CD4-positive, alpha-beta T cell treated with Interleukin-6 for 4 hours (primary cell): ENCODE measurements at regions not wholly inside any gene's neighbourhood (a gene's known extent, or its start where the extent isn't known, plus 50 kb on each side); places are given as distances from the start of the nearest gene placed in this dataset.

Experiments used
- DNase-seq: peaks from one replicate; pipeline ENCODE4 v3.0.0-alpha.2; 2020; ENCODE audit warnings: mixed read lengths

DNA sequence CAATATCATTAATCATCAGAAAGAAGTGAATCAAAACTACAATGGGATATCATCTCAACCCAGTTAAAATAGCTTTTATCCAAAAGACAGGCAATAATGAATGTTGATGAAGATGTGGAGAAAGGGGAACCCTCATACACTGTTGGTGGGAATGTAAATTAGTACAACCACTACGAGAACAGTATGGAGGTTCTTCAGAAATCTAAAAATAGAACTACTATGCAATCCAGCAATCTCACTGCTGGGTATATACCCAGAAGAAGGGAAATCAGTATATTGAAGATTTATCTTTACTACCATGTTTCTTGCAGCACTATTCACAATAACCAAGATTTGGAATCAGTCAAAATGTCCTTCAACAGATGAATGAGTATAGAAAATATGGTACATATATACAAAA, 189.8 kb downstream of the HHIPL2 start:
- DNase-seq: no peak

- DNase-seq: no peak
Measured at GRCh38 chr1:222357252-222357651, 190.7 kb downstream of the HHIPL2 start.

GRCh38 chr1:222347627-222348026, 200.3 kb downstream of the HHIPL2 start:
- DNase-seq: no peak

DNA sequence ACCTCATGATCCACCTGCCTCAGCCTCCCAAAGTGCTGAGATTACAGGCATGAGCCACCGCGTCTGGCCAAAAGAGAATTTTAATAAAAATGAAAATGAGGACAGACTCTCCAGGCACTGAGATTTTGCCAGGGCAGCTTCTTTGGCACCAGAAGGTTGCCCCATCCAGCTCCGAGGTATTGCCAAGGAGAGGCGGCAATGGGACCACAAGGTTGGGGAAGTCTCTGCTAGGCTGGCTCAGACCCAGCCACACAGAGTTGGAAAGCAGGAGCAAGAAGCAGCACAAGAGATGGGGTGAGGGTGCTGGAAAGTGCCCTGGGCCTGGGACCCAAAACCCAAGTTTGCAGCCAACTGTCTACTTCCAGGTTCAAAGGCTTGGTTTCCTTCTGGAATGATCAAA, 200.9 kb downstream of the HHIPL2 start:
- DNase-seq: no peak

DNA sequence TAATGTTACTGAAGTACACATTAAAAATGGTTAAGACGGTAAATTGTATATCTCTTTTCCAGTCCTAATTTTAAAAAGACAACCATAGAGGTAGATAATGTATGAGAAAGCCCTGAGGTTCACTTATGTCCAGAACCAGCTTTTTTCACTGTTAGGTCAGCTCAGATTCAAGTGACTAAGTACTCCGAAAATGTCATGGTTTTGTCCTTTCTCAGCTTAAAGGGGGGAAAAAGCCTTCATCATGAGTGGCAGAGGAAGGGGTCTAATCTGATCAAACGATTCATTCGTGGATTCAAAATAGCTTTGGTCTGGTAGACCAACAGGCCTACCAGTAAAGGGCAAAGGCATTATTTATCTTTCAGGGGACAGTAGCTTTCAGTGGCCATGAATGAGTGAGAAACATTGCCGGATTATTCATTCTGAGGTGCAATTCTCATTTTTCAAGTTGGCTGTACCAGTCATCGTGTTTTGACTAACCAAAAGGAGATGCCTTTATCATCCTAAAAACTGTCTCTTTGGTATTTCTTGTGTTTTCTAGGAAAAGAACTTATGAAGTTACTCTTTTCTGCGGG, 208.4 kb downstream of the HHIPL2 start:
- no peak for DNase-seq

GRCh38 chr1:222335586-222335985, 212.3 kb downstream of the HHIPL2 start:
- no peak for DNase-seq

DNA sequence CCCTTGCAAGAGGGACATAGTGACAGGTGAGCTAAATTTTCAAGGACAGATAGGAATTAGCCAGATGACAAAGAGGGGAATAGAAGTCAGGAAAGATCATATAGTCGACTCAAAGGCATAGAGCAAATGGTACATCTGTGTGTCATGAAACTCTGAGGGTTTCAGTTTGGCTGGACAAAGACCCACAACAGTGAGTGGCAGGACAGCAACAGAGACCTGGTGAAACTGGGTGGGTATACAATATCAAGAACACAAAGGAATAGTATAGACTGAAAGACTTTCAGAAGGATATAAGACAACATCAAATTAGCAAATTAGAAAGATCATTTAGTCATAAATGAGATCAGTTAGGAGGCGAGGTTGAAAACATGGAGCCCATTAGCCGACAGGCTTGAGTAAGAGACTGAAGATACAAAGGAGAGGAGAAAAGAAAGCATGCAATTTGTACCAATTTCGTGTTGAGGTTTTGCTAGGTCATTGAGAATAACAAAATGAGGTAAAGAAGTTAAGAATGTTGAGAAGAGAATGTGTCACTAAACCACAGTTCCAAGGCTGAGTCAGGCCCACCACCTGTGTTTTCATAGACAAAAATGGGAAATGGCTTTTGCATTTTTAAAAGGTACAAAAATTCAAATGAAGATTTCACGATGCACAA, 213.8 kb downstream of the HHIPL2 start:
- DNase-seq: no peak

DNA sequence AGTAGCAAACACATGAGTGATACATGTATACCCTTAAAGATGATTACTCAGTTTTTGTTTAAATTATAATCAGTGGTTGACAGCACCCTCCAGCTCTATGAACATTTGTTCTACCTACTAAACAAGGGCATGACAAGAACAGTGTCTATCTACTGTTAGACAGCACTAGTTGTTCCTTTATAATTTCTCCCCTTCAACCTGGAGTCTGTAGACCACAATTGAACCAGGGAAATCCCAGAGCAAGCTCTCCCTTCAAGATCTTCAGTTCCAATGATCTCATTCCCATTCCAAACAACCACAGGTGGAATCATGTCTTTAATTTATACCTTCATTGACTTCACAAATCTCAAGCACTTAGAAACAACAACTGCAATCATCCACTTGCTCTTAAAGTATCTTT, 216.1 kb downstream of the HHIPL2 start:
- DNase-seq: no peak

DNA sequence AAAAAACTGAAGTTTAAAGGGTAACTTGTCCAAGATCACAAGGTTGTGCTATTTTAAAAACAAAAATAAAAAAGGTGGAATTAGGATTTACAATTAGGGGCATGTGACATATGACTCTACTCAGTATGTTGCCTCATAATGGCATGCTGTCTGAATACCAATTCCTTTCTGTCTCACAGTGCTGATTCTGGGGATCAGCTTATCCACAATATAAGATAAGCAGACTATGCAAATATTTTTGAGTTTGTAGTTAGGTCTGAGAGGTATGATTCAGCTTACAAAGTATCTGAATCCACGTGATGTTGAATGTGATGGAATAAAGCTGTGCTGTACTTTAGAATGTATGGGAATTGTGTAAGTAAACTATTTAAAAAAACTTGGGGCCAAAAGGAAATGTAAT, 216.6 kb downstream of the HHIPL2 start:
- no peak for DNase-seq

- DNase-seq: no peak
Measured at GRCh38 chr1:222329493-222330045, 218.3 kb downstream of the HHIPL2 start.

DNA sequence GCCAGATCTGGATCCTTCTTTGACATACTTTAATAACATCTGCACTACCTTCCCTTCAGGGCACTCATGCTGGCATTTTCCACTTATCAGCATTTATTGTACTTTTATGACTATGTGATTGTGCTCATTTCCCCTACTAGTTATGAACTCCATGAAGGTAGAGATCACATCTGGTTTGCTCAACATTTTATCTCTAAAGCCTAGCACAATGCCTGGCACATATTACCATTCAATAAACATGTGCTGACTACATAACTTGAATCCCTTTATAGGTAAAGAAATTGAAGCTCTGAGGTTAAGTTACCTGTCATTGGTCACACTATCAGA, 221.2 kb downstream of the HHIPL2 start:
- DNase-seq: no peak

- DNase-seq: no peak
Measured at GRCh38 chr1:222326006-222326709, 221.7 kb downstream of the HHIPL2 start.

DNA sequence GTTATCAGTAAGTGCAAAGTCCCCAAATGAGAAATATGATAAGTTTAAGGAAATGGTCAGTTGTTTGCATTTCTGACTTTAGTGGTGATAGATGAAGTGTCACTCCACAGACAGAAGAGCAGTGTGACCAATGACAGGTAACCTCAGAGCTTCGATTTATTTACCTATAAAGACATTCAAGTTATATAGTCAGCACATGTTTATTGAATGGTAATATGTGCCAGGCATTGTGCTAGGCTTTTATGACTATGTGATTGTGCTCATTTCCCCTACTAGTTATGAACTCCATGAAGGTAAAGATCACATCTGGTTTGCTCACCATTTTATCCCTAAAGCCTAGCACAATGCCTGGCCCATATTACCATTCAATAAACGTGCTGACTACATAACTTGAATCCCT, 222.4 kb downstream of the HHIPL2 start:
- DNase-seq: no peak

DNA sequence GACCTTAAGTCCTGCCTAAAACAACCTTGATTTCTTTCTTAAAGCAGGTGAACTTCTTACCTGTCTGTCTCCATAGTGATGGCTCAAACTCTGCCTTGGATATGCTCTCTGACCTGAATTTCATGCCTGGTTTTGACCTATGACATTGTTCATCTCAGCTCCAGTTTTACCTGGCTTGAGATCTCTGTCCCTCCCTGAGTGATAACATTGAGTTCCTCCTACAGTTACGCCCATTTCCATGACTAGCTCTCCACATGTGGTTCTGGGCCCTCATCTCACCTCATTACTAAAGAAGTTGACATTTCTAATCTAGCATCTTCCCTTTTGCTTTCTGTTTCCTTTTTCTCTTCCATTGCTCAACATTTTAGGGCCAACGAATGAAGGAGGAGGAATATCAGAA, 233.1 kb downstream of the HHIPL2 start:
- no peak for DNase-seq

DNA sequence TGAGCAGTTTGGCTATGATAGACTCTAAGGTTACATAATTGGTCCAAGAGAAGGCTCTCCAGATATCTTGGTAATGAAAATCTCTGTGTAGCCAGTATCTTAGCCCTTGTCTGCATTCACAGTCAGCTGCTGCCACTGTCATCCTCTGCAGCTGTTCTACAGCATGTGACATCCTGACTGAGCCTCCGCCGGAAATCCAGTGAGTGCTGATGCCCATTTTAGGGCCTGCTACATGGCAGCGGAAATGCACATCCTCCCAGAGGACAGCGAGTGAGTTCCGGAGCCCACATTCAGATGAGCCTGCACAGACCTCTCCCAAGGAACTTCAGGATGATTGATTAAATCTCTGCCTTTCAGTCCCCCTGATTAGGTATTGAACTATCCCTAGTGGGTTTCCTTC, 237.1 kb downstream of the HHIPL2 start:
- peak; percentile 7 for DNase-seq

GRCh38 chr1:222307621-222308020, 240.3 kb downstream of the HHIPL2 start:
- DNase-seq: no peak

DNA sequence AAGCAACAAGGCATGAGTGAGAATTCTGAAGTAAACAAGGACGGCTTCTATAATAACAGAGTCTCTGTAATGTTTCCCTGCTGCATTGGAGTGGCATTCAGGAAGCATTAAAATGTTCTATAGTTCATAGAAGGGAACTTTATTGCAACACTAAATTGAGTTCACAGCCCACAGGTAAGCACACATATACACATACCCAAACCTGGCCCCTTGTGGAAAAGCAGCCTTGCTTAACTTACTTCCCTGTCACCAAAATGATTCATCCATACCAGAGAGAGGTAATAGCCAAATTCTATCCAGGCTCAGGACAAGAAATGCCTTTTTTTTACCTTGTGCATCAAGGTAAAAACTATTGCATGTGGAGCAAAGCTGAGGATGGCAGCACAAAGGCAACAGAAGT, 241.4 kb downstream of the HHIPL2 start:
- no peak for DNase-seq

- DNase-seq: no peak
Measured at GRCh38 chr1:222306011-222306410, 241.9 kb downstream of the HHIPL2 start.

GRCh38 chr1:222301652-222302051, 246.3 kb downstream of the HHIPL2 start:
- DNase-seq: no peak

- DNase-seq: no peak
Measured at GRCh38 chr1:222299524-222299923, 248.4 kb downstream of the HHIPL2 start.

- no peak for DNase-seq
Measured at GRCh38 chr1:222290866-222291265, 257.0 kb downstream of the HHIPL2 start.

DNA sequence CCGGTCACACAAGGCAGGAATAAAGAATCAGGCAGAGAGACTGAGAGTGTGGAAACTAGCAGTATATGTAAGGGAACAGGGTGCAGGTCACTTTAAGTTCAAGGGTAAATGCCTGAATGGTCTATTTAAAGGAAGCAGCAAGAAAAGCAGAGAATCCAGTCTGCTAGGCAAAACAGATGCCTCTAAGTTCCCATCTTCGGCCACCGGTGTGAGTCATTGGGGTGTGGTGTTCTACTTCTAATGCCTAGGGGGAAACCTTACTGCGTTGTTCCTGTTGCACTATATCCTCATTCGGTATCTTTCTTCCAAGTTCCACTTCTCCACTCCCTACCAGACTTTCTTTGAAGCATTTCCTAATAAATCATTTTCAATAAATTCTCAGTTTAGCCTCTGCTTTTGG, 259.9 kb downstream of the HHIPL2 start:
- DNase-seq: no peak

- no peak for DNase-seq
Measured at GRCh38 chr1:222286011-222286410, 261.9 kb downstream of the HHIPL2 start.

DNA sequence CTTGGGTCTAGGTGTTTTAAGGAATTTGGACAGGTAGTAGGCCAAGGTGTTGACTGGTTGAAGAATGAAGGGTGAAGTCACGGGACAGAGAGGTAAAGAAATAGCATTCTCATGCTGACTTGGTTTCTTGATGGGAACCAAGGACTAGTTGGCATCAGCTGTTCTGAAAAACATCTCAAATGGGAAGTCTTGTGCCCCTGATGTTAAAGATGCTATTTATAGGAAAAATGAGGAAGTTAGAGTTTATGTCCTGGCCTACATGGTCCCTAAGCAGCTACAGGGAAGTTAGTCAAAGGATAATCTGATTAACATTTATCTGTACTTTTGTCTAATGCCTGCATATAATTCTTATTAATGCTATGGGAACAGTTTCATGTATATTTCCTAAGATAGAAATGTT, 262.4 kb downstream of the HHIPL2 start:
- DNase-seq: no peak
